ENCODE measurements at regions not wholly inside any gene's neighbourhood (a gene's known extent, or its start where the extent isn't known, plus 50 kb on each side); places are given as distances from the start of the nearest gene placed in this dataset.

DNA sequence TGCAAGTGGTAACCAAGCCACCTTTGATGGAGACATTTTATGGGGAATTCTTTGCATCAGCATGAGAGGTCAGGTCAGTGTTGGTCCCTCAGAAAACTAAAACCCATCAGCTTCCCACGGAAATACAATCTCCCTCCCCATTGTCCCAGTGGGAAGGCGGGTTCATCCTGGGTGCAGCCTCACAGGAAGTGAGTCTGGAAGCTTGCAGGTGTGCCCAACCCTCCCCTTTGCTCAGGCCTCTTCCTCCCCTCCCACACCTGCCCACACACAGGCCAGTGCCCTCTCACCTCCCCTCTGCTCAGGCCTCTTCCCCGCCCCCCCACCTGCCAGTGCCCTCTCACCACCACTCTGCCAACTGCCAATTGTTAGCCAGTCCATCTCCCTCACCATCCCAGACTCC is 166.8 kb upstream of the RAB6C start:
- H3K4me1 ChIP-seq (ENCODE audit: control insufficient read depth, insufficient read depth, low read length, poor library complexity, severe bottlenecking) = no peaks in the 10 kb centered on the region
- 83 to 89% methylated on average over 3 of the region's 3 CpGs for WGBS, 2 experiments (ENCODE audit: insufficient coverage in 2 of 2)

DNA sequence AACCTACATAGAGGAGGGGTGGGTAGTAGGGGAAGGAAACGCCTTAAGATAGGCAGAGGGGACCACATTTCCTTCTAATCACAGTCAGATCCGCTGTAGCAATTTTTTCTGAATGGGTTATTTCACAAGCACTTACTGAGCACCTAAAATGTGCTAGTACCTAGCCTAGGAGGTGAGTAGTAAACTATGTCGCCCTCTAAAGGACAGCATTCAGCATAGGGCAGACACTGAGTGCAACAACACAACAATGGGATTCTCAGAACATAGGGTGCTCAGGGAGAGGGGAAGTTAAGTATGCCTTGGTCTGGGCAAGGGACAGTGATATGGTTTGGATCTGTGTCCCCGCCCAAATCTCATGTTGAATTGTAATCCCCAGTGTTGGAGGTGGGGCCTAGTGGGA is 166.1 kb upstream of the RAB6C start:
- WGBS, 2 experiments (ENCODE audit: insufficient coverage in 2 of 2) = 82 to 84% methylated on average over 3 of the region's 4 CpGs
- Histone ChIP-seq H3K9me3 (ENCODE audit: control insufficient read depth, low read length) (peaks cover 7% of the 10 kb centered on the region), H3K4me1 (ENCODE audit: control insufficient read depth, insufficient read depth, low read length, poor library complexity, severe bottlenecking) (no peaks in the 10 kb centered on the region), H3K27ac (ENCODE audit: low read depth, low read length, severe bottlenecking) (no peak overlapping the region), H3K36me3 (ENCODE audit: control insufficient read depth, insufficient read depth, low read length) (no peaks in the 10 kb centered on the region), H3K4me3 (ENCODE audit: extremely low read depth, insufficient read depth, low read length, poor library complexity, severe bottlenecking) (no peak overlapping the region)

More for the DNA sequence above, 166.8 kb upstream of the RAB6C start:
- H3K36me3 ChIP-seq (ENCODE audit: control insufficient read depth, insufficient read depth, low read length) = no peaks in the 10 kb centered on the region
- no peak overlapping the region for H3K27ac ChIP-seq (ENCODE audit: low read depth, low read length, severe bottlenecking)
- H3K9me3 ChIP-seq (ENCODE audit: control insufficient read depth, low read length) = peaks cover 7% of the 10 kb centered on the region
- no peak overlapping the region for H3K4me3 ChIP-seq (ENCODE audit: extremely low read depth, insufficient read depth, low read length, poor library complexity, severe bottlenecking)

DNA sequence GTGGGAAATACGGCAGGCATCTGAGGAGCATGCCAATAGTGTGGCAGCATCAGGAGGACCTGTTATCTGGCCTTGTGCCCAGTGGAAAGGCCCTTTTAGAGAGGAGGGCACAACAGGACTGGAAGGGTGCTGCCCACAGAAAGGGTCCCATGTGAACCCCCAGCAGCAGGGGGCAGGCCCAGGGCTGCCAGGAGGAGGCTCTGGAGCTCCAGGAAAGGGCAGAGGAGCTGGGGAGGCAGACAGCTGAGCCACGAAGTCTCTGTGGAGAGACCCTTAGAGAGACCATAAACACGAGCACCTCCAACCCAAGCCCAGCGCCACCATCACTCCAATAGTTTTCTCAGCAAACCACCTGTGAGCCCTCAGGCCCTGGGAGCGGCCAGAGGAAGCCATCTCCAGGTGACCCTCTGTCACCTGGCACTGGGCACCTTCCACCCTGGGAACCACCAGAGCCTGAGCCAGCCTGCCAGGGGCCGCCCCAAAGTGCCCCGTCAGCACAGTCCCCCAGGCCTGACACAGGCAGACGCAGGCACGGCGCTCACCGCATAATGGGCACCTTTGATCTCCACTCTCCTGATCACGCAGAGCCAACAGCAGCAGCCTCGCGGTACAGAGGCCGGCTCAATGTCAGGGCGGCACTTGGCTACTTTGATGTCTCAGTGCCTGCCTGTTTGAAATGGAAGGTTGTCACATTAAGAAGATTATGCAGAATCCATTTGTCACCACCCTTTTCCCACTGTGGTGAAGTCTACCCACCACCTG is 162.5 kb upstream of the RAB6C start:
- 93 to 94% methylated on average over 13 to 14 of the region's 16 CpGs for WGBS, 2 experiments (ENCODE audit: insufficient coverage in 2 of 2)
- no peak overlapping the region for H3K4me3 ChIP-seq (ENCODE audit: extremely low read depth, insufficient read depth, low read length, poor library complexity, severe bottlenecking)
- no peaks in the 10 kb centered on the region for H3K36me3 ChIP-seq (ENCODE audit: control insufficient read depth, insufficient read depth, low read length)
- H3K27ac ChIP-seq (ENCODE audit: low read depth, low read length, severe bottlenecking) = no peak overlapping the region
- peaks cover 7% of the 10 kb centered on the region for H3K9me3 ChIP-seq (ENCODE audit: control insufficient read depth, low read length)
- no peaks in the 10 kb centered on the region for H3K4me1 ChIP-seq (ENCODE audit: control insufficient read depth, insufficient read depth, low read length, poor library complexity, severe bottlenecking)

DNA sequence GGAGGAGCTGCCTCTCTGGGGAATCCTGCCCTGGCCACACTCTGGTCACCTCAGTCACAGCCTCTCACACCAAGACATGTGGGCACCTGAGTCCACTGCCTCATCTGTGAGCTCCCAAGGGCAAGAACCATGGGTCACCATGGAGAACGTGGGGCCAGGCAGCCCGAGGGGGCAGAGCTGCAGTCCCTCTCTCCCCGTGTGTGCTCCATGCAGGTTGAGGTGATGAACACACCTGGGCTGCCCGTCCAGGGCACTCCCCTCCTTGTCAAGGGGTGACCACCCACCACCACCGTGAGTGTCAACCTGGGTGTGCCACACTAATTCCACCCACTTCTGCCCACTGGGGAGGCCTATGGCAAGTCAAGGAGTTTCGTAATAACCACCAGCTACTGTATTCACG is 159.6 kb upstream of the RAB6C start:
- 78 to 98% methylated on average over 4 to 6 of the region's 7 CpGs for WGBS, 2 experiments (ENCODE audit: insufficient coverage in 2 of 2)
- Histone ChIP-seq H3K4me1 (ENCODE audit: control insufficient read depth, insufficient read depth, low read length, poor library complexity, severe bottlenecking) (no peaks in the 10 kb centered on the region), H3K4me3 (ENCODE audit: extremely low read depth, insufficient read depth, low read length, poor library complexity, severe bottlenecking) (no peak overlapping the region), H3K36me3 (ENCODE audit: control insufficient read depth, insufficient read depth, low read length) (no peaks in the 10 kb centered on the region), H3K27ac (ENCODE audit: low read depth, low read length, severe bottlenecking) (no peak overlapping the region), H3K9me3 (ENCODE audit: control insufficient read depth, low read length) (peaks cover 7% of the 10 kb centered on the region)

DNA sequence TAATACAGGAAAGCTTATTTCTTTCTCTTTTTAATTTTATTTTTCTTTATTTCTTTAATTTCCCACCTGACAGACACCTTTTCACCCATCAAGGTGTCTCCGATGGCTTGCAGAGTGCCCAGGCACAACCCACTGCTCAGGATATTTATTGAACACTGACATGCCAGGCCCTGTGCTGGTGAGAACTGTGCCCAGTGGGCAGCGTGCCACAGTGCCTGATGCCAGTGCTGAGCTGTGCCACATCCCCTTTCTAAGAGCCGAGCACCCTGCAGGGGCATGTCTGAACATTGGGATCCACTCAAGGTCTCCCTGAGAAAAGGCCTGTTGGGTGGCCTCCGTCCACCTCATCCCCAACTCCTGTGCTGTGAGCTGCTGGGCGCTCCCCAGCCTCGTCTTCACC is 158.6 kb upstream of the RAB6C start:
- no peaks in the 10 kb centered on the region for H3K4me1 ChIP-seq (ENCODE audit: control insufficient read depth, insufficient read depth, low read length, poor library complexity, severe bottlenecking)
- WGBS, 2 experiments (ENCODE audit: insufficient coverage in 2 of 2) = 92 to 94% methylated on average over 4 to 6 of the region's 6 CpGs
- H3K4me3 ChIP-seq (ENCODE audit: extremely low read depth, insufficient read depth, low read length, poor library complexity, severe bottlenecking) = no peak overlapping the region
- no peaks in the 10 kb centered on the region for H3K36me3 ChIP-seq (ENCODE audit: control insufficient read depth, insufficient read depth, low read length)
- H3K27ac ChIP-seq (ENCODE audit: low read depth, low read length, severe bottlenecking) = no peak overlapping the region
- H3K9me3 ChIP-seq (ENCODE audit: control insufficient read depth, low read length) = peaks cover 3% of the 10 kb centered on the region

DNA sequence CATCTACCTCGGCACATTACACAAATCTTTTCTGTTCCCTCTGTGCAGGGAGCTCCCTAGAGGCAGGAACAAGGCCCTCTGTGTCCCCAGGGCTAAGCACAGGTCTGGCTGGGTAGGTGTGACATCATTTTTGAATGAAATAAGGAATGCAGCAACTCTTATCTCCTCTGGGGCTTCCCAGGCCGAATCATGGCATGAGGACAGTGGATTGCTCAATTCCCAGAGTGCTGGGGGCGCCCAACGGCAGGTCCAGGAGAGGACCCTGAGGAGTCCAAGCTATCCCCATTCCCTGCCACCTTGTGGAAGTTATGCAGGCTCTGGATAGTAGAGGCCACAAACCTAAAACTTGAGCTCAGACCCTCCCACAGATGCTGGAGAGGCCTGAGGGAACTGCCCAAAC is 158.0 kb upstream of the RAB6C start:
- Histone ChIP-seq H3K36me3 (ENCODE audit: control insufficient read depth, insufficient read depth, low read length) (no peaks in the 10 kb centered on the region), H3K4me1 (ENCODE audit: control insufficient read depth, insufficient read depth, low read length, poor library complexity, severe bottlenecking) (no peaks in the 10 kb centered on the region), H3K27ac (ENCODE audit: low read depth, low read length, severe bottlenecking) (no peak overlapping the region), H3K9me3 (ENCODE audit: control insufficient read depth, low read length) (peaks cover 2% of the 10 kb centered on the region), H3K4me3 (ENCODE audit: extremely low read depth, insufficient read depth, low read length, poor library complexity, severe bottlenecking) (no peak overlapping the region)
- 67 to 71% methylated on average over 1 to 4 of the region's 4 CpGs for WGBS, 2 experiments (ENCODE audit: insufficient coverage in 2 of 2)

DNA sequence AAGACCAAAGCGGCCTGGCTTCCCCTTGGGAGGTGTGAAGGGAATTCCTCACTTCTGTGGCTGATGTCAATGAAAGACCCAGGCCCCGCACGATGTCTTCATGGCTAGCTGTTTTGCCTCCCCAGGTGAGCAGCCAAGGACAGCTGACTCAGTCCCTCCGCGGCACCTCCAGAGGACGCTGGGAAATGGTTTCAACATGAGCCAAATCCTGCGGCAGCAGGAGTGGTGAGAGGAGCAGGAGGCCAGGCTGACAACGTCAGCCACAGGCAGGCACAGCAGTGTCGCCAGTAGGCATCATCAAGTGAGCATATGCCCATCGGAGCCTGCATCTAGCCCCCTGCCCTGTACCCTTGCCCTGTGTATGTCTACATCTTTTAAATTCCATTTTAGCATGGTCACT is 156.4 kb upstream of the RAB6C start:
- Histone ChIP-seq H3K27ac (ENCODE audit: low read depth, low read length, severe bottlenecking) (no peak overlapping the region), H3K9me3 (ENCODE audit: control insufficient read depth, low read length) (no peaks in the 10 kb centered on the region), H3K36me3 (ENCODE audit: control insufficient read depth, insufficient read depth, low read length) (no peaks in the 10 kb centered on the region), H3K4me1 (ENCODE audit: control insufficient read depth, insufficient read depth, low read length, poor library complexity, severe bottlenecking) (no peaks in the 10 kb centered on the region), H3K4me3 (ENCODE audit: extremely low read depth, insufficient read depth, low read length, poor library complexity, severe bottlenecking) (no peak overlapping the region)
- 86 to 94% methylated on average over 9 to 10 of the region's 10 CpGs for WGBS, 2 experiments (ENCODE audit: insufficient coverage in 2 of 2)

DNA sequence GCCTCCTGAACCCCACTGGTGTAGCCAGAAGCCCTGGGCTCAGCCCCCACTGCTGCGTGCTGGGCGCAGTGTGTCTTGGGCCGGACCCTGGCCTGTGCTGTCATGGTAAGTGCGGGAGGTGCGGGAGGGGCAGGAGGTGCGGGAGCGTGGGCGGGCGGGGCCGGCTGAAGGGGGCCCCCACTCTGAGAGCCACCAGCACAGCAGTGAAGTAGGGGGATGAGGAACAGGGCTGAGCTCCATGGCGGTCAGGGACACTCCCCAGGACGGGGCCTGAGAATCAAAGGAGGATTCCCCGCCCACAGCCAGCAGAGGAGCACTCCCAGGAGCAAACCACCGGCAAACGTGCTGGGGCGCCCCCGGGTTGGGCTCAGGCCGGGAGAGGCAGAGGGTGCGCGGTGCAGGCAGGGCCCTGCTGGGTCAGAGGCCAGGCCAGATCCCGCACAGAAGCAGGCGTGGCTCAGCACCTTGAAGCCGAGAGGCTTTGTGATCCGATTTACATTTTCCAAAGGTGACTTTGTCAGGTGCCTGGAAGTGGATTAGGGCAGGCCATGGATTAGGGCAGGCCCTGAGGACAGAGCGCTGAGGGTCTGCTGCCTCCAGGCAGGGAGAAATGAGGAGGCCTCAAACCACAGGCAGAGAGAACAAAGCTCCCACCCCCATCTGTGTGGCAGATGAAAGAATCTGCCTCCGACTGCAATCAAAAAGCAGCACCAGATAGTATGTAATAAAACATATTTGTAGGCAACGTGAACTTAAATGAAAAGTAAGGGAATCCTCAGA is 152.0 kb upstream of the RAB6C start:
- Histone ChIP-seq H3K27ac (ENCODE audit: low read depth, low read length, severe bottlenecking) (no peak overlapping the region), H3K4me3 (ENCODE audit: extremely low read depth, insufficient read depth, low read length, poor library complexity, severe bottlenecking) (no peak overlapping the region), H3K9me3 (ENCODE audit: control insufficient read depth, low read length) (peaks cover 12% of the 10 kb centered on the region), H3K4me1 (ENCODE audit: control insufficient read depth, insufficient read depth, low read length, poor library complexity, severe bottlenecking) (no peaks in the 10 kb centered on the region), H3K36me3 (ENCODE audit: control insufficient read depth, insufficient read depth, low read length) (no peaks in the 10 kb centered on the region)
- WGBS, 2 experiments (ENCODE audit: insufficient coverage in 2 of 2) = 54 to 55% methylated on average over 19 to 25 of the region's 27 CpGs

DNA sequence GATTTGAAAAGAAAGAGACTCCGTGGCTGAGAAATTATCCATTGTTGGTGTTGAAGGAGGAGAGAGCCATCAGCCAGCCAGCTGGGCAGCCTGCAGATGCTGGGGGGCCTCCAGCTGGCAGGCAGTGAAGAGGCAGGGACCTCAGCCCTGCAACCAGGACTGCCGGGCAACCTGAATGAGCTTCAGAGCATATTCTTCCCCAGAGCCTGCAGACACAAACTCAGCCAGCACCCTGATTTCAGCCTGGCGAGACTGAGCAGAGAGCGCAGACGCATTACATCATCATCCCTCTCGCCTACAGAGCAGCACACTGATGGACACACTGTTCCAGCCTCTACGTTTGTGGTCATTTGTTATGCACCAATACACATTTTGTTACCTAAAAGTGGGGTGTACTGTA is 150.7 kb upstream of the RAB6C start:
- WGBS, 2 experiments (ENCODE audit: insufficient coverage in 2 of 2) = 77 to 100% methylated on average over 4 of the region's 7 CpGs
- H3K9me3 ChIP-seq (ENCODE audit: control insufficient read depth, low read length) = peaks cover 13% of the 10 kb centered on the region

DNA sequence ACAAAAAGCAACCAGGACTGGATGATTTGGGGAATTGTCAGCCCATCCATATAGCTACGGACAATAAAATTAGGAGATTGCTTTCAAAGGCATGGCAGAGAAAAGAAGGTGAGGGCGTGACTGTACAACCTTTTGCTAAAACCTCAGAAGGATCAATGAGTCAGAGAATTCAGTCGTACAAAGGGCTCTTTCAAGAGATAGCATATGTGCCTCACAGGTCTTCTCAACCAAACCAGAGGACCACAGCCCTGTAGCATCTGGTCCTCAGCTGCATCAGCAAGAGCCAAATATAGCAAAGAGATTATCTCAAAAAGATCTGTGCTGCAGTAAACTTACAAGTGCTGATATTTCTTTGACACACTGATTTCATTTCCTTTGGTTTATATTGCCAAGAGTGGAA is 149.9 kb upstream of the RAB6C start:
- Histone ChIP-seq H3K4me1 (ENCODE audit: control insufficient read depth, insufficient read depth, low read length, poor library complexity, severe bottlenecking) (no peaks in the 10 kb centered on the region), H3K36me3 (ENCODE audit: control insufficient read depth, insufficient read depth, low read length) (no peaks in the 10 kb centered on the region), H3K9me3 (ENCODE audit: control insufficient read depth, low read length) (peaks cover 13% of the 10 kb centered on the region), H3K27ac (ENCODE audit: low read depth, low read length, severe bottlenecking) (no peak overlapping the region), H3K4me3 (ENCODE audit: extremely low read depth, insufficient read depth, low read length, poor library complexity, severe bottlenecking) (no peak overlapping the region)
- WGBS, 2 experiments (ENCODE audit: insufficient coverage in 2 of 2) = 88 to 93% methylated on average over 3 of the region's 3 CpGs

More for the DNA sequence above, 150.7 kb upstream of the RAB6C start:
- H3K4me3 ChIP-seq (ENCODE audit: extremely low read depth, insufficient read depth, low read length, poor library complexity, severe bottlenecking) = no peak overlapping the region
- H3K36me3 ChIP-seq (ENCODE audit: control insufficient read depth, insufficient read depth, low read length) = no peaks in the 10 kb centered on the region
- no peak overlapping the region for H3K27ac ChIP-seq (ENCODE audit: low read depth, low read length, severe bottlenecking)
- H3K4me1 ChIP-seq (ENCODE audit: control insufficient read depth, insufficient read depth, low read length, poor library complexity, severe bottlenecking) = no peaks in the 10 kb centered on the region

DNA sequence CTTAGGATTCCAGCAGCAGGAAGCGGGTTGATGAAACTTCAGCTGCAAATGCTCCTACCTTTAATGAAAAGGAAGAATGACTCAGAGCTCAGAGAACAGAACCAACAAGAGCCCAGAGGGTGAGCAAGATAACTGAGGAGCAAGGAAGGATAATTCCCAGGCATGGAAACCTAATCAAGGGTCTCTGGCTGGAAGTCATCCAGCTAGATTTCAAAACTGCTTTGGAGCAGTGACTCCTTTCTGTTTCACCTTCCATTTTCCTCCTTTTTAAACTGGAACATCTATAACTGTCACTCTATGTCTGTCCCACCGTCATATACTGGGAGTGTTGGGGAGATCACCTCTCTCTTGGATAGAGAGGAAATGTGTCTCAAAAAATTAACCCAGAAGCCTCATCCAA is 148.4 kb upstream of the RAB6C start:
- peaks cover 13% of the 10 kb centered on the region for H3K9me3 ChIP-seq (ENCODE audit: control insufficient read depth, low read length)
- H3K4me1 ChIP-seq (ENCODE audit: control insufficient read depth, insufficient read depth, low read length, poor library complexity, severe bottlenecking) = no peaks in the 10 kb centered on the region
- WGBS, 2 experiments (ENCODE audit: insufficient coverage in 2 of 2) = 100% methylated on average over 1 of the region's 2 CpGs; no CpG with 5 or more reads in 1 of the 2 experiments
- H3K36me3 ChIP-seq (ENCODE audit: control insufficient read depth, insufficient read depth, low read length) = no peaks in the 10 kb centered on the region
- no peak overlapping the region for H3K27ac ChIP-seq (ENCODE audit: low read depth, low read length, severe bottlenecking)
- H3K4me3 ChIP-seq (ENCODE audit: extremely low read depth, insufficient read depth, low read length, poor library complexity, severe bottlenecking) = no peak overlapping the region
